ENCODE measurements at regions not wholly inside any gene's neighbourhood (a gene's known extent, or its start where the extent isn't known, plus 50 kb on each side); places are given as distances from the start of the nearest gene placed in this dataset.

DNA sequence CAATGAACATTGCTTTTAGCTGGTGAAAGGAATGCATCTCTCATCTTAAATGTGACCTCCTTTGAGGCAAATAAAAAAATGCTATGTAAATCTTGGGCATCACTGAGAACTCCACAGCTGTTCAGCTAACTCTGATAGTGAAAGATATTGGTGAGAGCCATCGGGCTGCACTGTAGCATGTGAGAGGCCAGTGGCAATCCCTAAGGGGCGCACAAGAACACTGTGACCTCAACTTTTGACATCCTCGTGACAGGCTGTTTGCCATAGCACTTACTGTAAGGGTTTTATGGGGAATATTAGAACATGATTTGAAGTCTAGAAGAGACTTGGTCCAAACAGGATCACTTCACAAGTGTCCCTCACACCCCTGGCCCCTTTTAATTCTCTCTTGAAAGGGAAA, 697.9 kb downstream of the MCTP2 start:
- TF ChIP-seq, protein P1, sequence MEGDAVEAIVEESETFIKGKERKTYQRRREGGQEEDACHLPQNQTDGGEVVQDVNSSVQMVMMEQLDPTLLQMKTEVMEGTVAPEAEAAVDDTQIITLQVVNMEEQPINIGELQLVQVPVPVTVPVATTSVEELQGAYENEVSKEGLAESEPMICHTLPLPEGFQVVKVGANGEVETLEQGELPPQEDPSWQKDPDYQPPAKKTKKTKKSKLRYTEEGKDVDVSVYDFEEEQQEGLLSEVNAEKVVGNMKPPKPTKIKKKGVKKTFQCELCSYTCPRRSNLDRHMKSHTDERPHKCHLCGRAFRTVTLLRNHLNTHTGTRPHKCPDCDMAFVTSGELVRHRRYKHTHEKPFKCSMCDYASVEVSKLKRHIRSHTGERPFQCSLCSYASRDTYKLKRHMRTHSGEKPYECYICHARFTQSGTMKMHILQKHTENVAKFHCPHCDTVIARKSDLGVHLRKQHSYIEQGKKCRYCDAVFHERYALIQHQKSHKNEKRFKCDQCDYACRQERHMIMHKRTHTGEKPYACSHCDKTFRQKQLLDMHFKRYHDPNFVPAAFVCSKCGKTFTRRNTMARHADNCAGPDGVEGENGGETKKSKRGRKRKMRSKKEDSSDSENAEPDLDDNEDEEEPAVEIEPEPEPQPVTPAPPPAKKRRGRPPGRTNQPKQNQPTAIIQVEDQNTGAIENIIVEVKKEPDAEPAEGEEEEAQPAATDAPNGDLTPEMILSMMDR (IDR thresholded peaks at IDR 0.05): no peak
- TF ChIP-seq POLR2A (IDR thresholded peaks at IDR 0.05): no peak
